ENCODE measurements at regions not wholly inside any gene's neighbourhood (a gene's known extent, or its start where the extent isn't known, plus 50 kb on each side); places are given as distances from the start of the nearest gene placed in this dataset.

GRCh38 chr4:179124419-179124818 lies 1682.2 kb upstream of the AGA start:
- Histone ChIP-seq H3K36me3 (no peaks in the 10 kb centered on the region), H3K27me3 (no peaks in the 10 kb centered on the region), H3K27ac (no peak overlapping the region), H3K9me3 (no peaks in the 10 kb centered on the region), H3K4me3 (no peak overlapping the region), H3K4me1 (no peaks in the 10 kb centered on the region)
- intact Hi-C loops (cut with DNase I): no loop called here
- no peak for TF ChIP-seq POLR2AphosphoS5 (IDR thresholded peaks at IDR 0.05; ENCODE audit: insufficient read depth in 1 of 2, low read depth in 1 of 2)
- TF ChIP-seq, protein P1, sequence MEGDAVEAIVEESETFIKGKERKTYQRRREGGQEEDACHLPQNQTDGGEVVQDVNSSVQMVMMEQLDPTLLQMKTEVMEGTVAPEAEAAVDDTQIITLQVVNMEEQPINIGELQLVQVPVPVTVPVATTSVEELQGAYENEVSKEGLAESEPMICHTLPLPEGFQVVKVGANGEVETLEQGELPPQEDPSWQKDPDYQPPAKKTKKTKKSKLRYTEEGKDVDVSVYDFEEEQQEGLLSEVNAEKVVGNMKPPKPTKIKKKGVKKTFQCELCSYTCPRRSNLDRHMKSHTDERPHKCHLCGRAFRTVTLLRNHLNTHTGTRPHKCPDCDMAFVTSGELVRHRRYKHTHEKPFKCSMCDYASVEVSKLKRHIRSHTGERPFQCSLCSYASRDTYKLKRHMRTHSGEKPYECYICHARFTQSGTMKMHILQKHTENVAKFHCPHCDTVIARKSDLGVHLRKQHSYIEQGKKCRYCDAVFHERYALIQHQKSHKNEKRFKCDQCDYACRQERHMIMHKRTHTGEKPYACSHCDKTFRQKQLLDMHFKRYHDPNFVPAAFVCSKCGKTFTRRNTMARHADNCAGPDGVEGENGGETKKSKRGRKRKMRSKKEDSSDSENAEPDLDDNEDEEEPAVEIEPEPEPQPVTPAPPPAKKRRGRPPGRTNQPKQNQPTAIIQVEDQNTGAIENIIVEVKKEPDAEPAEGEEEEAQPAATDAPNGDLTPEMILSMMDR (IDR thresholded peaks at IDR 0.05): no peak
- no peak for TF ChIP-seq POLR2A (IDR thresholded peaks at IDR 0.05)
- no peak for DNase-seq (ENCODE audit: extremely low spot score in 2 of 2)

DNA sequence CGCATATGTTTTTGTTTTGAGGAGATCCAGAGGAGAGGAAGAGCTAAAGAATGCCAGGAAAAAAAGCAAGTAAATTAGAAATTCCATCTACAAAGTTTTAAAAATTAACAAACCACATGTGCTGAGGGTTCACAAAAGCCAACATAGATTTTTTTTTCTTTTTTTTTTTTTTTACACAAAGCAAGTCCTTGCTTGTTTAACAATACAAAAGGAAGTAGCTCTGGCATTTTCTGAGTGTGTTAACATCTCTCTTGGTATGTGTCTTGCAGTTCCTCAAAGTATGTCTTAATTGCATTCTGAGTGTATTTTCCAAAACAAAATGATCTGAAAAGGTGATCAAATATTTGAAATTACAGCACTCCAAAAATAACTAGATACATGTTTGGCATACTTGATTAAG lies 1682.7 kb upstream of the AGA start:
- no peak for TF ChIP-seq POLR2A (IDR thresholded peaks at IDR 0.05)
- Histone ChIP-seq H3K4me1 (no peaks in the 10 kb centered on the region), H3K27me3 (no peaks in the 10 kb centered on the region), H3K9me3 (no peaks in the 10 kb centered on the region), H3K4me3 (no peak overlapping the region), H3K36me3 (no peaks in the 10 kb centered on the region), H3K27ac (no peak overlapping the region)
- no peak for DNase-seq (ENCODE audit: extremely low spot score in 2 of 2)
- intact Hi-C loops (cut with DNase I): no loop called here

- Histone ChIP-seq H3K9me3 (no peaks in the 10 kb centered on the region), H3K36me3 (no peaks in the 10 kb centered on the region), H3K27ac (no peak overlapping the region), H3K4me1 (no peaks in the 10 kb centered on the region), H3K27me3 (no peaks in the 10 kb centered on the region), H3K4me3 (no peak overlapping the region)
- TF ChIP-seq, protein P1 (IDR thresholded peaks at IDR 0.05): no peak
- no peak for TF ChIP-seq POLR2A (IDR thresholded peaks at IDR 0.05)
- no peak for TF ChIP-seq POLR2AphosphoS5 (IDR thresholded peaks at IDR 0.05; ENCODE audit: insufficient read depth in 1 of 2, low read depth in 1 of 2)
- no peak for DNase-seq (ENCODE audit: extremely low spot score in 2 of 2)
- intact Hi-C loops (cut with DNase I): no loop called here
These were observed 1683.6 kb upstream of the AGA start for GRCh38 chr4:179125870-179126269.

GRCh38 chr4:179128299-179128698 lies 1686.1 kb upstream of the AGA start:
- no peaks in the 10 kb centered on the region for H3K9me3 ChIP-seq
- no peaks in the 10 kb centered on the region for H3K27me3 ChIP-seq
- intact Hi-C loops (cut with DNase I): no loop called here
- no peak for DNase-seq (ENCODE audit: extremely low spot score in 2 of 2)
- H3K36me3 ChIP-seq: no peaks in the 10 kb centered on the region
- TF ChIP-seq POLR2A (IDR thresholded peaks at IDR 0.05): no peak
- TF ChIP-seq POLR2AphosphoS5 (IDR thresholded peaks at IDR 0.05; ENCODE audit: insufficient read depth in 1 of 2, low read depth in 1 of 2): no peak
- TF ChIP-seq, protein P1 (IDR thresholded peaks at IDR 0.05): no peak
- H3K4me1 ChIP-seq: no peaks in the 10 kb centered on the region
- no peak overlapping the region for H3K4me3 ChIP-seq
- H3K27ac ChIP-seq: no peak overlapping the region

- H3K36me3 ChIP-seq: no peaks in the 10 kb centered on the region
- H3K27ac ChIP-seq: no peak overlapping the region
- TF ChIP-seq POLR2AphosphoS5 (IDR thresholded peaks at IDR 0.05; ENCODE audit: insufficient read depth in 1 of 2, low read depth in 1 of 2): no peak
- TF ChIP-seq, protein P1 (IDR thresholded peaks at IDR 0.05): no peak
- no peak for TF ChIP-seq POLR2A (IDR thresholded peaks at IDR 0.05)
- intact Hi-C loops (cut with DNase I): no loop called here
- H3K4me3 ChIP-seq: no peak overlapping the region
- no peaks in the 10 kb centered on the region for H3K27me3 ChIP-seq
- no peaks in the 10 kb centered on the region for H3K9me3 ChIP-seq
- no peaks in the 10 kb centered on the region for H3K4me1 ChIP-seq
- DNase-seq (ENCODE audit: extremely low spot score in 2 of 2): no peak
These were observed 1688.0 kb upstream of the AGA start for GRCh38 chr4:179130122-179130714.

All from vagina (tissue), 2 donors.